Spleen (tissue), 11 donors: ENCODE measurements at regions not wholly inside any gene's neighbourhood (a gene's known extent, or its start where the extent isn't known, plus 50 kb on each side); places are given as distances from the start of the nearest gene placed in this dataset.

Experiments used
- DNase-seq: peaks from one replicate; pipeline ENCODE4 v3.0.0-alpha.2; 2020
- H3K27ac ChIP-seq, 8 donors: fragments of 200-600 bp; sonication (generic) in 7 of 8; 1 replicate in 4 of 8; 2 replicates in 4 of 8; pipeline versions ENCODE4 v1.5.0 to v1.8.0; 2016 to 2021; ENCODE audit warnings: inconsistent platforms in 4 of 8, mild to moderate bottlenecking in 4 of 8, moderate library complexity in 1 of 8
- H3K27me3 ChIP-seq, 7 donors: fragments of 200-600 bp; sonication (generic) in 6 of 7; replicated peaks in 1 of 7; 1 replicate in 4 of 7; 2 replicates in 3 of 7; pipeline versions ENCODE4 v1.5.0 to v1.8.0; 2016 to 2021; ENCODE audit warnings: inconsistent platforms in 3 of 7, mild to moderate bottlenecking in 1 of 7
- H3K36me3 ChIP-seq, 6 donors: fragments of 200-600 bp; sonication (generic) in 5 of 6; 1 replicate in 4 of 6; 2 replicates in 2 of 6; pipeline versions ENCODE4 v1.5.0 to v1.8.0; 2016 to 2021; ENCODE audit warnings: inconsistent platforms in 2 of 6
- H3K4me1 ChIP-seq, 6 donors: fragments of 200-600 bp; sonication (generic) in 5 of 6; 1 replicate in 3 of 6; 2 replicates in 3 of 6; pipeline versions ENCODE4 v1.5.0 to v1.8.0; 2016 to 2021; ENCODE audit warnings: inconsistent platforms in 3 of 6
- H3K4me3 ChIP-seq, 8 donors: fragments of 200-600 bp; sonication (generic) in 7 of 8; 1 replicate in 4 of 8; 2 replicates in 4 of 8; pipeline versions ENCODE4 v1.5.0 to v1.8.0; 2016 to 2021; ENCODE audit warnings: inconsistent platforms in 4 of 8, mild to moderate bottlenecking in 4 of 8, moderate library complexity in 2 of 8
- H3K9me3 ChIP-seq, 8 donors: fragments of 200-600 bp; sonication (generic) in 7 of 8; 1 replicate in 4 of 8; 2 replicates in 4 of 8; pipeline versions ENCODE4 v1.5.0 to v1.8.0; 2016 to 2021; ENCODE audit warnings: inconsistent platforms in 4 of 8
- POLR2A ChIP-seq, 3 donors: fragments of 450-650 bp; IDR thresholded peaks; one replicate each; pipeline ENCODE4 v1.5.1; 2017; ENCODE audit warnings: antibody characterized with exemption in 3 of 3, mild to moderate bottlenecking in 1 of 3
- POLR2AphosphoS5 ChIP-seq, 3 donors: sonication (generic); formaldehyde crosslinking; IDR thresholded peaks; one replicate each; pipeline ENCODE4 v1.5.1; 2017; ENCODE audit warnings: antibody characterized with exemption in 3 of 3
- WGBS, 5 donors: extraction: QIAGEN DNeasy Blood & Tissue Kit in 3 of 5; methylation state at CpG; one replicate each; pipeline versions ENCODE4 v1.1.5 to v1.1.7; 2013 to 2018; 5-methylcytosine and 5-hydroxymethylcytosine counted together
- intact Hi-C: fragments of 100-400 bp; cut with DNase I; formaldehyde crosslinking; loops from one replicate; pipeline ENCODE4 v1.15.0; 2023; ENCODE audit warnings: low total_unique reads
- TF ChIP-seq, protein P1 (sequence below), 11 experiments: fragments of 200-600 bp in 7 of 11; fragments of 450-650 bp in 4 of 11; sonication (generic) in 4 of 11; IDR thresholded peaks in 8 of 11; conservative IDR thresholded peaks in 3 of 11; 1 replicate in 7 of 11; 2 replicates in 4 of 11; pipeline versions ENCODE4 v1.4.0 to v1.8.0; 2016 to 2021; ENCODE audit warnings: antibody characterized with exemption in 11 of 11, inconsistent platforms in 4 of 11, mild to moderate bottlenecking in 1 of 11
- donor health status: healthy with polysubstance abuse.
- donor health status: DM: no; HTN: no; CAD: no; lungs with moderate emphysema.
- donor health status: DM: no; HTN: no; CAD: no.
- donor health status: Bipolar disorder and iron deficiency.
- donor health status: healthy.
- donor health status: DM: no; HTN: no; CAD: no.
- donor health status: DM: yes; HTN: yes; CAD: no.

- no peak for DNase-seq
- Histone ChIP-seq H3K4me1 (no peaks in the 10 kb centered on the region), H3K36me3 (no peaks in the 10 kb centered on the region), H3K27me3 (no peaks in the 10 kb centered on the region), H3K4me3 (no peak overlapping the region), H3K9me3 (peaks cover 0 to 4% (median 0%) of the 10 kb centered on the region in 8 donors), H3K27ac (no peak overlapping the region)
- intact Hi-C loops = no loop called here
- WGBS, 5 donors = 83 to 93% (median 87%) methylated on average over 2 of the region's 2 CpGs
- TF ChIP-seq POLR2A (IDR thresholded peaks at IDR 0.05) = no peak
- TF ChIP-seq, protein P1, sequence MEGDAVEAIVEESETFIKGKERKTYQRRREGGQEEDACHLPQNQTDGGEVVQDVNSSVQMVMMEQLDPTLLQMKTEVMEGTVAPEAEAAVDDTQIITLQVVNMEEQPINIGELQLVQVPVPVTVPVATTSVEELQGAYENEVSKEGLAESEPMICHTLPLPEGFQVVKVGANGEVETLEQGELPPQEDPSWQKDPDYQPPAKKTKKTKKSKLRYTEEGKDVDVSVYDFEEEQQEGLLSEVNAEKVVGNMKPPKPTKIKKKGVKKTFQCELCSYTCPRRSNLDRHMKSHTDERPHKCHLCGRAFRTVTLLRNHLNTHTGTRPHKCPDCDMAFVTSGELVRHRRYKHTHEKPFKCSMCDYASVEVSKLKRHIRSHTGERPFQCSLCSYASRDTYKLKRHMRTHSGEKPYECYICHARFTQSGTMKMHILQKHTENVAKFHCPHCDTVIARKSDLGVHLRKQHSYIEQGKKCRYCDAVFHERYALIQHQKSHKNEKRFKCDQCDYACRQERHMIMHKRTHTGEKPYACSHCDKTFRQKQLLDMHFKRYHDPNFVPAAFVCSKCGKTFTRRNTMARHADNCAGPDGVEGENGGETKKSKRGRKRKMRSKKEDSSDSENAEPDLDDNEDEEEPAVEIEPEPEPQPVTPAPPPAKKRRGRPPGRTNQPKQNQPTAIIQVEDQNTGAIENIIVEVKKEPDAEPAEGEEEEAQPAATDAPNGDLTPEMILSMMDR (IDR thresholded peaks at IDR 0.05 in 8 of 11, conservative IDR thresholded peaks at IDR 0.05 in 3 of 11) = no peak
- no peak for TF ChIP-seq POLR2AphosphoS5 (IDR thresholded peaks at IDR 0.05)
These were observed 299.1 kb upstream of the NXPH2 start for GRCh38 chr2:139079311-139079710.

DNA sequence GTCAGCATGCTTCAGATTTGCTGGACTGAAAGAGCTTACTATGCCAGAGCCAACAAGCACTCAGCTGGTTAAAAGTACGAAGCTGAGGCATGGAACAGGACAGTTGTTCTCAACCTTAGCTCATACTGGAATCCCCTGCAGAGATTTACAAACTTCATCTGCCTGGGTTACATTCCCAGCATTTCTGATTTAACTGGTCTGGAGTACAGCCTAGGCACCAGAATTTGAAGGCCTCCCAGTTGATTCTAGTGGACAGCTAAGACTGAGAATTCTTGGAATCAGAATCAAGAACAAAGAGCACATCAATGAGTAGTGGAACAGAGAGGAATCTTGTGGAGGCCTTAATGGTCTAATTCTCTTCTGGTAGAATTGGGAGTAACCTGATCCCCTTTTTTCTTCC is 298.2 kb upstream of the NXPH2 start:
- H3K27ac ChIP-seq = no peak overlapping the region
- H3K9me3 ChIP-seq = peaks cover 0 to 4% (median 0%) of the 10 kb centered on the region in 8 donors
- no peaks in the 10 kb centered on the region for H3K27me3 ChIP-seq
- no peak for DNase-seq
- no peaks in the 10 kb centered on the region for H3K4me1 ChIP-seq
- no peak overlapping the region for H3K4me3 ChIP-seq
- TF ChIP-seq POLR2AphosphoS5 (IDR thresholded peaks at IDR 0.05) = no peak
- TF ChIP-seq, protein P1 (IDR thresholded peaks at IDR 0.05 in 8 of 11, conservative IDR thresholded peaks at IDR 0.05 in 3 of 11) = no peak
- no peak for TF ChIP-seq POLR2A (IDR thresholded peaks at IDR 0.05)
- intact Hi-C loops = no loop called here
- no peaks in the 10 kb centered on the region for H3K36me3 ChIP-seq
- WGBS, 5 donors = 3 to 59% (median 44%) methylated on average over 1 of the region's 1 CpG

- no peak for DNase-seq
- no peak overlapping the region for H3K4me3 ChIP-seq
- peaks cover 0 to 4% (median 0%) of the 10 kb centered on the region in 8 donors for H3K9me3 ChIP-seq
These were observed 297.0 kb upstream of the NXPH2 start for GRCh38 chr2:139077099-139077737.

DNA sequence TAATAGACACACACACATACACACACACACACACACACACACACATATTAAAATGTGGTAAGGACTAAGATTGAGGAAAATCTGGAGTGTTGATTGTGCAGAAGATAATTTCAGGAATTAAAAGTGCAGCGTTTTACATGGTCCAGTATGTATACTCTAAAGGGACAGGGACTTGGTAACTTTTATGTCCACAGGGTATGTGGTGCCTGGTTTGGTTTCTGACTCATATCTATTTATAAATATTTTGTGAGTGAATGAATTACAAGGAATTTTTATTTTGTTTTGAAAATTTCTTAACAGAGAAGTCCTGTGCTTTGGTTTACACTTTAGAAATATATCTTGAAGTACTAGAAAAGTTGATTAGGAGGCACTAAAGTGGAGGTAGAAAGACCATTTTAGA is 287.7 kb upstream of the NXPH2 start:
- Histone ChIP-seq H3K27ac (no peak overlapping the region), H3K4me1 (no peaks in the 10 kb centered on the region), H3K36me3 (no peaks in the 10 kb centered on the region), H3K27me3 (no peaks in the 10 kb centered on the region), H3K9me3 (no peaks in the 10 kb centered on the region), H3K4me3 (no peak overlapping the region)
- no peak for DNase-seq
- WGBS, 5 donors = 83 to 95% (median 90%) methylated on average over 1 of the region's 1 CpG
- intact Hi-C loops = no loop called here
- TF ChIP-seq POLR2AphosphoS5 (IDR thresholded peaks at IDR 0.05) = no peak

More at GRCh38 chr2:139077099-139077737, 297.0 kb upstream of the NXPH2 start:
- Histone ChIP-seq H3K4me1 (no peaks in the 10 kb centered on the region), H3K36me3 (no peaks in the 10 kb centered on the region), H3K27me3 (no peaks in the 10 kb centered on the region), H3K27ac (no peak overlapping the region)
- intact Hi-C loops = no loop called here
- TF ChIP-seq POLR2A (IDR thresholded peaks at IDR 0.05) = no peak
- no peak for TF ChIP-seq POLR2AphosphoS5 (IDR thresholded peaks at IDR 0.05)
- TF ChIP-seq, protein P1 (IDR thresholded peaks at IDR 0.05 in 8 of 11, conservative IDR thresholded peaks at IDR 0.05 in 3 of 11) = no peak
